ENCODE measurements at regions not wholly inside any gene's neighbourhood (a gene's known extent, or its start where the extent isn't known, plus 50 kb on each side); places are given as distances from the start of the nearest gene placed in this dataset.

GRCh38 chr4:71184195-71184781, 154.5 kb upstream of the SLC4A4 start:
- no peak overlapping the region for H3K4me3 ChIP-seq (ENCODE audit: low read length)
- peak; percentile 70 for DNase-seq (ENCODE audit: low read depth)
- TF ChIP-seq CTCF (conservative IDR thresholded peaks at IDR 0.05; ENCODE audit: low read length): peak; percentile 83

GRCh38 chr4:71185037-71185436, 153.8 kb upstream of the SLC4A4 start:
- H3K4me3 ChIP-seq (ENCODE audit: low read length): no peak overlapping the region
- no peak for TF ChIP-seq CTCF (conservative IDR thresholded peaks at IDR 0.05; ENCODE audit: low read length)
- DNase-seq (ENCODE audit: low read depth): no peak

GRCh38 chr4:71186257-71186565, 152.6 kb upstream of the SLC4A4 start:
- no peak for DNase-seq (ENCODE audit: low read depth)
- no peak for TF ChIP-seq CTCF (conservative IDR thresholded peaks at IDR 0.05; ENCODE audit: low read length)
- H3K4me3 ChIP-seq (ENCODE audit: low read length): peak overlapping the region; percentile 63

- peak; percentile 69 for DNase-seq (ENCODE audit: low read depth)
- TF ChIP-seq CTCF (conservative IDR thresholded peaks at IDR 0.05; ENCODE audit: low read length): no peak
- peak overlapping the region; percentile 77 for H3K4me3 ChIP-seq (ENCODE audit: low read length)
These were observed 152.0 kb upstream of the SLC4A4 start for GRCh38 chr4:71186566-71187403.

DNA sequence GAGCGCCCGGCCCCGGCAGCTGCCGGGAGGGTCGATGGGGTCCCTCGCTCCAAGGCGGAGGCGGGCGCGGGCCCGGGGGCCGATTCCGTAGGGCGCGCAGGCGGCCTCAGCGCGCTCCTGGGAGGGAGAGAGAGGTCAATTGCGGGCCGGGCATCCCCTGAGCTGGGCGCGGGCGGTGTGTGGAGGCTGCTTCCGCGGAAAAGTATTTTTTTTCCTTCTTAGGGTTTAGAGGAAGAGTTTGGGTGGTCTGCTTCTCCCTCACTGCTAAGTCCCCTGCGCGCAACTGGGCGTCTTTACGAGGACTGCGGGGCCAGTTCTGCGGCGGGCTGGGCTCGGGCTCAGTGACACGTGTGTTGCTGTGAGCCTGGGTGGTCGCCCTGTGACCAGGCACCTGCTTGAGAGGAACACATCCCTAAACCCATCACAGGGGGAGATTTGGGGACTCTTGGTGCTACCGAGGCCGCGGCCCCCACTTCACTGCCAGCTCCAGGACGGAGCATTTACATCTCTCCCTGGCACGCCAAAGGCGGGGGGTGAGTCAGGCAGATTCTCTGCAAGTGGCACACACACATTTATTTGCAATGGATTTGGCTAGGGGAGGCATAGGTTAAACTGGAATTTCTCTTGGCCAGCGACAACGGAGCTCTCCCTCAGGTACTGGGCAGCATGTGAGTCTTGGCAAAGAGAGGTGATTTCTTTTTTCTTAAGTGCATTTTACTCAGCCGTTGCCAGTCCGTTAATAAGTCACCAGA, 151.2 kb upstream of the SLC4A4 start:
- H3K4me3 ChIP-seq (ENCODE audit: low read length): peak overlapping the region; percentile 77
- TF ChIP-seq CTCF (conservative IDR thresholded peaks at IDR 0.05; ENCODE audit: low read length): no peak
- DNase-seq (ENCODE audit: low read depth): peak; percentile 62

GRCh38 chr4:71188156-71188640, 150.6 kb upstream of the SLC4A4 start:
- H3K4me3 ChIP-seq (ENCODE audit: low read length): peak overlapping the region; percentile 77
- TF ChIP-seq CTCF (conservative IDR thresholded peaks at IDR 0.05; ENCODE audit: low read length): no peak
- DNase-seq (ENCODE audit: low read depth): no peak

Data from AG10803 (cell line).